GM18499 (cell line): ENCODE measurements at regions not wholly inside any gene's neighbourhood (a gene's known extent, or its start where the extent isn't known, plus 50 kb on each side); places are given as distances from the start of the nearest gene placed in this dataset.

ENCODE experiments used
- ATAC-seq: cut with Tn5 transposase; IDR thresholded peaks from one replicate; pipeline ENCODE4 v1.9.1; 2021; ENCODE audit warnings: moderate number of reproducible peaks; ENCODE audit not compliant: insufficient read depth, unreplicated experiment

DNA sequence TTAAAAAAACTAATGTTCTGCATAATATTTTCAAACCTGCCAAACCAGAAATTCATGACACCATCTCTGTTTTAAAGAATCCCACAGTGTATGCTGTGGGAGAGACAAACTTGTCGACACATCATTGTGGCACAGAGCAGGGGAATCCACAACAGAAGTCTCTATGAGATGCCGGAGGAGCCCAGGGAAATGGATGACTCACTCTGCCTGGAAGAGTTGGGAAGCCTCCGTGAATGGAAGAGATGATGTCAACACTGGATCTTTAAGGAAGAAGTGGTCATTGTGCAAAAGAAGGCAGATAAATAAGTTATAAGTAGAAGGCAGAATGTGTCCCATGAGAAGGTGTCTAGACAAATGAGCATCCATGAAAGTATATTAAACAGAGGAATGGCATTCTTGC lies 595.1 kb downstream of the RAB28 start:
- no peak for ATAC-seq

DNA sequence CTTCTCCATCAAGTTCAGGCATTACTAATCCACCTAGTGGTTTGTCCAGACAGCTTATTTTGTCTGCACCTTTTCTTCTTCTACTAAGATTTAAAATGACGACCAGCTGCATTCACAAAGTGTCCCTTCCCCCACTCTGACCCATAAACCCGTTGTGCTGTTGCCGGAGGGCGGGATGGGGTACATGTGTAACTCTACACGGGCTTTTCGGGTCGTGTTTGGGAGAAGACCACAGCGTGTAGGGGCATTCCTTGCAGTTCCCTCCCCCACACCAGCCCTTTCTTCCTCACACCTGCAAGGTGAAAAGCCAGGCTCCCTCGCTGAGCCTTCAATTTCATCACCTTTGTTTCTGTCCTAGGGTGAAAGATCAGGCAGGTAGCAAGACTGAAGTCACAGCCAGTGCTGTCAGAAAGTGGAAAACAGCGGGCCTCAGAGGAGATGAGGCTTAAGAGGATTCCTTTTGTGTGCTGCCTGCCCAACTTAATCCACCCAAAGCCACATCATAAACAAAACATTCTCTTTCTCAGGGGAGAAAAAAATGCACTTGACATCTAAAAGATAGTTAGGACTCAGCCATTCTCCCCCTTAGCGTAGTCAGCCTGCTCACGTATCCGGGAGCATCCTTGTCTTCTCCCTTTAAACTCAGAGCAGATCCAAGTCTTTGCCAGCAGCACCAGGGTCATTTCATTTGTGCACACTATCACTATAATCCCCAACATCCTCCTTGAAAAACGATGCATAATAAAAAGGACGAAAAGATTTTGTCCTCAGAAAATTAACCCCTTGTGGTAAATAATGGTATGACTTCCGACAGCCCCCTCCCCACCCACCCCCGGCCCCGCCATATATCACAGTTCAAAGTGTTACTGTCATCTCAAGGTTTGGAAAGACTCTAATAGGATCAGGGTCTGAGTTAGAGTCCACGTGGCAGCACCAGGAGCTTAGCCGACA lies 599.0 kb downstream of the RAB28 start:
- no peak for ATAC-seq

DNA sequence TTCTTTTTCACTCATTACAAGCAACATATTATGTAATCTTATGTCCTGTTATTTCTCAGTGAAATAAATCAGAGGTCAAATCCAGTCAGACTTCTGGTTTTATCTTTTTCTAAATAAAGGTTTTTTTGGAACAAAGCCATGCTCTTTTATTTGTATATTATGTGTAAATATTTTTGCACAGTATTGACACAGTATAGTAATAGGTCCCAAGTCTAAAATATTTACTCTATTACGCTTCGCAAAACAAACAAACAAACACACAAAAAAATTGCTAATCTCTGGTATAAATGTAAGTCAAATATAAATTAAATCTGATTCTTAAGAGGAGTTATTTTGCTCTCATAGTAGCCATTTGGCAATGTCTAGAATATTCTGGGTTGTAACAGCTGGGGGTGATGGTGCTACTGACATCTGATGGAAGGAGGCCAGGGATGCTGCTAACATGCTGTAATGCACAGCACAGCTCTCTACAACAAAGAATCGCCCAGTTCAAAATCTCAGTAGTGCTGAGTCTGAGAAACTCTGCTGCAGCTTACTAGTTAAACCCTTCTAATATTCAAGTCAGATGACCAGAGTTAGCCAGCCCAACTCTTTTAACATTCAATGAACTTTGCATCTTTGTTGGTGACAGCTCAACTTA lies 602.1 kb downstream of the RAB28 start:
- ATAC-seq: no peak

DNA sequence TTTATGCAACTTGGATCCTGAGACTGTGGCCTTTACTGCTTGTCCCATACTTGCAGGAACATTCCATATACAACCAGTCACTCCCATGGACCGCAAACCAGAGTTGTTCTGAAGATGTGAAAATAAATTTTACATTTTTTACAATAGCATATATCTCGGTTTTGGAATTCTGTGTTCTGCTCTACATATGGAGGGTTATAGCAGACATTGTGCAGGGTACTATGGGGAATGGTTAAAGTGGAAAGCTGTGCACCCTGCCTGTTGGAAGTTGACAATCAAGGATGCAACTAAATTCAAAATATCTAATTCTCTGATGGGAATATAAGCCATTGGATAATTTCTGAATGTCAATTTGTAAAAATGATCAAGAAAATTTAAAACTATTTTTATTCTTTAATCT lies 603.3 kb downstream of the RAB28 start:
- ATAC-seq: no peak

DNA sequence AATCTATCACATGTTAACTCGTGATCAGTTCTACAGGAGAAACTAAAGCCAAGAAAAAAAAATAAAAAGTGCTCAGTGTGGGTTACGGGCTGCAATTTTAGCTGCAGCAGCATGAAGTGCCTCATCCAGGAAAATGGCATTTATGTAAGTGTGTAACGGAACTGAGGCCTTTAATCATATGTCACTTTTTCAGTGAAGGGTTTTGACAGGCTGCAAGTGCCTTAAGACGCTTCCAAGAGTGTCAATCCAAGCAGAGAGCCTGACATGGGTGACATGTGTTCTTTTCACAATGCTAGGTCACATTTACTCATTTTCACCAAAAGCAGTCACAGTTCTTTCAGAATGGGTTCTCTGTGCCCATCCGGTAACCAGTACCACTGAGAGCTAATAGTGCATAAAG lies 604.6 kb downstream of the RAB28 start:
- ATAC-seq: no peak

DNA sequence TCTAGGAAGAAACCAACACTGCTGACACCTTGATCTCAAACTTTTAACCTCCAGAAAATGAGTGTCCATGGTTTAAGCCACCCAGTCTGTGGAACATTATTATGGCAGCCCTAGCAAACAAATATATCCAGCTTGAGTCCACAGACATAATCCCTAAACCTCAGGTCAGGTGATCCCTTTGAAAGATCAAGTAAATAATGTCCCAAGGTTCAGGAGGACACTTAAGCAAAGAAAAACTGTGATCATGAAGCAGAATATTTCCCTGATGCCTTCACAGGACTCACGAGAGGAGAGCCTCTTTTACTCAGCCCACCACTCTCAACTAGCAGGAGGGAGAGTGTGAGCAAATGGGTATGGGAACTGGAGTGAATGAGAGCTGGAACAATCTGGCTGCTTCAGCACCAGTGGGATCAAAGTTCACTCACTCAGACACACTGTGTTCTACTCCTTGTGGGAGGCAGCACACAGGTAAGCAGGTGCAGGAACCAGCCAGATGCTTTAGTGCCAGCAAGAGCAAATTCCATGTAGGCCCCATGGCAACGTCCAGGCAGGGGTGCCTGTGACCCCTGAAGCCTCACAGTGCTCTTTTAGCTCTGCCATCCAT lies 608.4 kb downstream of the RAB28 start:
- ATAC-seq: no peak

DNA sequence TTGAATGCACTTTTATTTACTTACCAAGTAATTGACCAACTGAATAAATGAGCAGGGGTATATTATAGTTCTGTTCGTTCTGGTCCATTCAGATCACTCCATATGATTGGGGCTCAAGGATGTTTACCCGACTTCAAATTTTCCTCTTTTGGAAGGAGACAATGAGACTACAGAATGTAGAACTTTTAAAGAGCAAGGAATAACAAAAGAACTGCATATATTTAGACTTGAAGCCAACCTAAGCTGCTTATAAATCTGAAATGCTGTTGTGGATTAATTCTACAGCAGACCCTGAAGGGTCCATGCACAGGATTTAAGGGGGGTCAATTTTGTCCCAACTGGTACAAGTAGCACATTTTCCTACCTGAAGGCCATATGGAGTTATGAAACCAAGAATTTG lies 610.8 kb downstream of the RAB28 start:
- ATAC-seq: no peak

DNA sequence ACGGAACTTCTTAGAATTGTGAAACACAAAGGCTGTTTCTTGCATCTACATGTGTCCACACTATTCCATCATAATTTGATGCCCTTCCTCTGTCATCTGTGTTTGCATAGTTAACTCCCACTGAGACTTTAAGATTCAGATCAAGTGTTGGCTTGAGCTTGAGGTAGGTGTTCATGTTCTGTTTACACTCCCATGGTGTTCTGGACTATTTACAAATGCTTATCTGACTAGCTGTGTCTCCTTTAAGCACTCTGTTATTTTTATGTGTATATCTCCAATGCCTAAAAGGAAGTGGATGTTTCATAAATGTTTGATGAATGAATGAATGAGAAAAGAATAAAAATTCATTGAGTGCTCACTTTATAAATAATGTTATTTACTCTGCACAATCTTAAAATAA lies 622.7 kb downstream of the RAB28 start:
- ATAC-seq: no peak

DNA sequence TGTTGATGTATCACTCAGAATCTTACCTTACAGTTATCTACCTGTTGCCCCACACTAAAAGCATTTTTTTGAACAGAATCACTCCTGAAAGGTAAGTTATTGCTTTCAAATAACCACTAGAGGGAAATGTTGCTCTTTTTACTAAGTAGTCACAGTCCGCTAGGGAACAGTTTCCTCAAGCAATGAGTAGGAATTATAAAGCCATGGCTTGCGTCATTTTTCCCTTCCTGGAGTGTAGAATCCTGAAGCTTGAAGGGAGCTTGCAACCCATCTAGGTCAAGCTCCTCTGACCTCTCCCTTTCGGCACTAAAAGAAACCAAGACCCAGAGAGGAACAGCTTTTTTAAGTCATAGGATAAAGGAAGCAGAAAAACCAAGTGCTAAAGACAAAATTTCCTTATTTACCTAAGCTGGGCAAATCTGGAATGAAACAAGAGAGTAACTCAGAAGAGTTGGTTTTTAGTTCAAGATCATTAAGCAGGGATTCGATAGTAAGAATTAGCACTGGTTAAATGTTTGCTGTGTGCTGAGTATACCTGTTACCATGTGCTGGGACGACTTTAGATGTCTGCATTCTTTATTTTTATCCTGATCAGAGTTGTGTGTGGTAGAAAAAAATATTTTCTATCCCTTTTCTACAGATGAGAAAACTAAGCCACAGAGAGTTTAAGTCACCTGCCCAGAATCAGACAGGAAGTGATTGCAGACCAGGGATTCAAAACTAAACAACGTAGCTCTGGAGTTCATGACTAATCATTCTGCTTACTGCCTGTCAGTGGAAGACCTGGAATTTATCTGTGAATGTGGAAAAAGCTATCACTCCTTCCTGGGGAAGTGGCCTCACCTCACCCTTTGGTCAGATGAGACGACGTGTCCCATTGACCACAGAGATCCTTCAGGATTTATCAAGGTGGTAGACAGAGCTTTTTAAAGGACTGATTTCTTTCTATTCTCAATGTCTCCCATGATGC lies 631.5 kb downstream of the RAB28 start:
- peak; percentile 73 for ATAC-seq

DNA sequence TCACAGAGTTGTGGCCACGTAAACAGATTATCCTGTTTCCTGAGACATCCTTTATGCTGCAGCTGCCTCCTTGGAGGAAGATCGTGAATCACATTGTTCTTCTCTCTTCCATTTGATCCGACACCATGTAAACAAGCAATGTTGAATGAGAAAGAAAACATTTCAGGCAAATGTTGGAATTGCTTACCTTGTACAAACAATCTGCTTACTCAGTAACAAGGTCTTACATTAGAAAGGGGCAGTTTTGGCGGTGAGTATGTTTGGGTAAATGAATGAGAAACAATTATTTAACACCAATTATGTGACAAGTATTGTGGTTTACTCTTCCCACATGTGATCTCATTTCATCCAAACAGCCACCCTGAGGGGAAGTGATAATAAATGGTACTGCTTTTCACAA lies 637.8 kb downstream of the RAB28 start:
- ATAC-seq: no peak

DNA sequence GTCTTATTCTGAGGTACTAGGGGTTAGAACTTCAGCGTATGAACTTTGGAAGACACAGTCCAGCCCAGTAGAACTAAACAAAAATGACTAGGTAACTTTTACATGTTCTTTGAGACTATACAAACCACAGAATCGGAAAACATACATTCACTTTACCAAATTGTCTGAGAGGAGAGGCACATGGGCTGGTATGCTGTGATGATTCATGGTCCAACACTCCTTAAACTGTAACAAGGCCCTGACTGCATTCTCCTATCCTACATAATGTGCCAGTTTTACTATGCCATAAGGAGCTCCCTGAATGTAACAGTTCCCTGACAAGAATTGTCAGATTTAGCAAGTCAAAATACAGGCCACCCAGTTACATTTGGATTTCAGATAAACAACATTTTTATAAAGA lies 640.0 kb downstream of the RAB28 start:
- ATAC-seq: no peak

DNA sequence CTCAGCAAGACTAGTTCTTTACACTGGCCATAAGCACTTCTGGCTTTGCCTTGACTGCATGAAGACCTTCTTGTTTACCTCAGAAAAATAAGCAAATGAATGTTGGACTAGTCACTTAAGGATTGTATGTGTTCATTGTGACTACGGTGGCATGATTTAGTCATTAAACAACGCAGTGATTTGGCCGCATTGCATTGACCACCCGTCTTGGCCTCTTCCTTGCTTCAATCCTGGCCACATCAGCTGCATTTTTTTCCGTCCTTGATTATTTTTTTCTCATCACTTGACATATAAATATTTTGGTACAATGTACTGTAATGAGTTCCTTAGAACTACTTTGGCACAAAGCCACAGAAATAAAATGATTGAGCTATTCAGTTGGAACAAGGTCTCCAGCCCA lies 656.2 kb downstream of the RAB28 start:
- no peak for ATAC-seq

DNA sequence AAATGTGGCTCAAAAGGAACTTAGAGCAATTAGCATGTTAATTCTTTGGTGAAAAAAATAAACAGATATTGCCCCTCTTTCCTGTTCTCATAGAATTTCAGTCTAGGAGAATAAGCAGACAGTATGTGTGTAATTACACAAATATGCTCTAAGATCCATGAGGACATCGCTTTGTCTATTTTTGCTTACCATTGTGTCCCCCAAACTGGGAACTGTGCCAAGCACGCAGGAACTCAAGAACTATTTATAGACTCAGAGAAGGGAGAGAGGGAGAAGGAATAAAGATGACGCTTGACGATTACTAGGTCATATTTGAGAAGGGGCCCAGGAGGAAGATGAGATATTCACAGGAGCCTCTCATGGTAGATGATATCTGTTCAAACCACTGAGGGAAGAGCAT lies 692.6 kb downstream of the RAB28 start:
- no peak for ATAC-seq

DNA sequence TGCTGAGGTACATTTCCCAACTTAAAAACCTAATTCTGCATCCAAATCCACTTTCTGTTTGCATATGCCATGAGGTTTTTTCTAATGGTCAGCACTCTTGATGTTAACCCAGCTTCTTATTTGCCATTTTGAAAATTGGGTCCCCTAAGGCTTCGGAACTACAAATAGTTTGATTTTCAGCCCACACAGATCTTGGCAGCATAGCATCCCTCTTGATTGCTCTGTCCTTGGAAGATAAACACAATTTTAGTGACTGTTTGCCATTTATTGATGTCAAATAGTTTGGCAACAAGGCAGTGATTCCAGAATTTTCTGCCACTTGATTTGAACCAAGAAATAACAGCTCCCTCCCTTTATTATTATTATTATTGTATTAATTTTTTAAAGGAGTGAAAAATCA lies 696.9 kb downstream of the RAB28 start:
- ATAC-seq: no peak

DNA sequence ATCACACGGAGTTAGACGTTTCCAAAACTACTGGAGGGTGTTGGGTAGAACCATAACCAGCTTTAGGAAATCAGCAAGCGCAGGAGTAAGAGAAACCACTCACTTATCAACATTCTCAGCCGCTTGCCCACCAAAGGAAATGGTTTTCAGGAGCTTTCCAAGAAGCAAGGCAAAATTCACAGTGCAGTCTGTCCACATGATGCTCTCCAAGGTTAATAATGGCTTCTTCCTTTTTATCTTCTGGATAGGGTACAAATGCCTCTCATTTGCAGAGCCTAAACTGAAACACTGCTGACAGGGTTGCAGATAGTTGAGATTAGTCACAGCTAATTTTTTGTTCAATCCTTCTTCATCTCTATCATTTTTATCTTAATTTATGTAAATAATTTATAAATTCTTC lies 705.4 kb downstream of the RAB28 start:
- no peak for ATAC-seq

DNA sequence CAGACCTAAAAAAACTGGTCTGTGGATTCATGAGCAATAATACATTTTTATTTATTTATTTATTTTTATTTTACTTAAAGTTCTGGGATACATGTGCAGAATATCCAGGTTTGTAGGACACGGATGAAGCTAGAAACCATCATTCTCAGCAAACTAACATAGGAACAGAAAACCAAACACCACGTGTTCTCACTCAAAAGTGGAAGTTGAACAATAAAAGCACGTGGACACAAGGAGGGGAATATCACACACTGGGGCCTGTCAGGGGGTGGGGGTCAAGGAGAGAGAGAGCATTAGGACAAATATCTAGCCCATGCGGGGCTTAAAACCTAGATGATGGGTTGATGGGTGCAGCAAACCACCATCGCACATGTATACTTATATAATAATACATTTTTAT lies 705.9 kb downstream of the RAB28 start:
- no peak for ATAC-seq

DNA sequence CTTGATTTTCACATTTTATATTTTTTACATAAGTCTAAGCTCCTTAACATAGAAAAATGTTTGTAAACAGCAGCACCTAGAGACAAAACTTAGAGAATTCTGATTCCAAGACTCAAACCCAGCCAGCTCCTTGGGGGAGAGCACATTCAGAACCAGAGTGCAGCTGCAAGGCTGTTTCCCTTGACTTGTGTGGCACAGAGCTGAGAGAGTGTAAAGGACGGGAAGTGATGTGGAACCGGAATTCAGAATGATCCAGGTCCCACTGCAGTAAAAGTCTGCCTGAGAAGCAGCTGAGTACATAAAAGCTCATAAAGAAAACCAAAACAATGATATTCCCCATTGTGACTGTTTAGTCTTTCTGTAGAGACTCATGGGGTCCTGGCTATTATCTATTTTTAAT lies 713.8 kb downstream of the RAB28 start:
- ATAC-seq: no peak

DNA sequence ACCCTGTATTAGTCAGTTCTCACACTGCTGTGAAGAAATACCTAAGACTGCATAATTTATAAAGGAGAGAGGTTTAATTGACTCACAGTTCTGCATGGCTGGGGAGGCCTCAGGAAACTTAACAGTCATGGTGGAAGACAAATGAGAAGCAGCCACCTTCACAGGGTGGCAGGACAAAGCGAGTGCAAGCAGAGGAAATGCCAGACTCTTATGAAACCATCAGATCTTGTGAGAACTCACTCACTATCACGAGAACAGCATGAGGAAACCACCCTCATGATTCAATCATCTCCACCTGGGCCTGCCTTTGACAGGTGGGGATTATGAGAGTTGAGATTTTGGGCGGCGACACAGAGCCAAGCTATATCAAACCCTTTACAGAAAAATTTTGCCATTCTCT lies 722.4 kb downstream of the RAB28 start:
- ATAC-seq: no peak

DNA sequence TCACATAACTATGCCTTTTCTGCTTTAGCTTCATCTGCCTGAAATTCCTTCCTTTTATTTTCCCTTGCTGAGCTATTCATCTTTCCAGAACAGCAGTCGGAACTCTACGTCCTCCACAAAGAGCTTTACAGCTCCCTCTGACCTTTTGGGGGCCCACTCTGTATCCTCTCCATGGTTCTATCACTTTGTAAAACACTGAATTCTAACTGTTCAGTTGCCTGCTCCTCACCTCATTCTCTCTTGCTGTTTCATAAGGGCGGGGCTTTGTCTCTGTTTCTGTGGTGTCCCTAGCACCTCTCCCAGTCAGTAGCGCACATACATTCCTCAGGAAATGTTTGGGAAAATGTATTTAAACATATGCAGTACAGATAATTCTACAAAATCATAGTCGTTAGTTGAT lies 737.0 kb downstream of the RAB28 start:
- no peak for ATAC-seq

DNA sequence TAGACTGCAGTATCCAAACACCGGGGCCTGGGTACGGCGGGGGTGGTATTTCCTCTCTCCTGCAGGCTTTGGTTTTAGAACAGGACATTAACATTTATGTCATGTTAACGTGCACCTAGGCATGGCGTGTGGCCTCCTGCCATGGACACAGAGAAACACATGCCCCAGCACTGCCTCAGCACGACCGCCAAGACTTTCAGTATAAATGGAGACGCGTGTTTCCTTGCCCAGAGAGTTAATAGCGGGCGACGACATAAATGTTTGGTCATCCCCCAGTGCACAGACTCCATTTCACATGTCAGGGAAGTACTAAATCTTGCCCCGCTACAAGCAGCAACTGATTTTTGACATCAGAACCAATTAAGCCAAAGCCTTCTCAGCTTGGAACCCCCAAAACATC lies 737.9 kb downstream of the RAB28 start:
- no peak for ATAC-seq
